Glomerular visceral epithelial cell (primary cell): ENCODE measurements at regions not wholly inside any gene's neighbourhood (a gene's known extent, or its start where the extent isn't known, plus 50 kb on each side); places are given as distances from the start of the nearest gene placed in this dataset.

Experiments used
- DNase-seq: peaks from one replicate; pipeline ENCODE4 v3.0.0-alpha.2; 2016; ENCODE audit errors: extremely low spot score

DNA sequence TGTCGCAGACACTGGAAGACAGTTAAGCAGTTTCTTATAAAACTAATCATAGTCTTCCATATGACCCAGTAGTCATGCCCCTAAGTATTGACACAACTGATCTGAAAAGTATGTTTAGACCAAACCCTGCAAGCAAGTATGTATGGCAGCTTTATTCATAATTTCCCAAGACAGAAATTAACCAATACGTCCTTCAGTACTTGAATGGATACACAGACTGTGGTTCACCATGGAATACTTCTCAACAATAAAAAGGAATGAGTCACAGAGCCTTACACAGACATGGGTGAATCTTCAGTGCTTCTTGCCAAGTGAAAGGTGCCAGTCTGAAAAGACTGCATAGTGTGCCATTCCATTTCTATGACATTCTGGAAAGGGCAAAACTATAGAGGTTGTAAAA lies 50.2 kb upstream of the AKR1E2 start:
- DNase-seq: peak; percentile 62

DNA sequence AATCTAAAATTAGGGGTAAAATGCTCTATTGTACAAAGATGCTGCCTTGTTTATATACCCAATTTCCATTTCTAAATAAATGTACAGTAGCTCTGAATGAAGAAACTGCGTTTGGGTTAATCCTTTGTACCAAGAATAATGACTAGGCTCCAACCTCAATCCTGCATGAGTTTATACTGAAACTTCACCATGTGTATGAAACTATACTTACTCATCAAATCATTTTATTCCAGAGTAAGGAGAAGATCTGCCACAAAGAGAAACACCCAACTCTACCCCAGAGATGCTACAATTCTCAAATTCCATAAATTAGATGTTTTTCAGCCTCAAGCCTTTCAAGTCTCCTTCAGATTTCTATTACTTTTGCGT lies 53.8 kb upstream of the AKR1E2 start:
- DNase-seq: no peak

DNA sequence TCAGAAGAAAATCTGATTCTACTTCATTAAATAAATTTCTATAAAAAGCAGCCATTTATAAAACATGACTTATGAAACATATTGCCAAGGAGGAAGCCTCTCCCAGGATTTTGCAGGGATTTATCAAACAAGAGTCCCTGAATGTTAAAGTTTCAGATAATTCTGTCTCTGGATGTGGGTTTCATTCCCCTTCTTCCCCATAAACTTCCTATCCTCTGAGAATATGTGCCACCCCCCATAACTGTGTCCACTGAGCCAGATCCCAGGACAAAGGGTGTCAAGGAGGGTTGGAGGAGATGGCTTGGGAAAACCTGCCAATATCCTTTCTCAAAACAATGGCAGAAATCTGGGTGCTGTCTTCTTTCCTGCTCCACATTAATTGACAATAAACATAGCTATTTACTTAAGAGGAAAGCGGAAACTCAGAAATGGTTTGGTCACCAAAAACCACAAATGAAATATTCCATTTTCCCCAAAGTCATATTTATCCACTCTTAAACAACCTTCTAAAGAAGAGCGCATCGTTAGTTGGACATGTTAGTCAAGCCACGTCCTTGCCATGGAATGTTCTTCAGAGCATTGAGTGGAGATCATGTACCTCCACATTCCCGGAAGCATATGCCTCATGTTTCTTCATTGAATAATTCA lies 54.3 kb upstream of the AKR1E2 start:
- no peak for DNase-seq

DNA sequence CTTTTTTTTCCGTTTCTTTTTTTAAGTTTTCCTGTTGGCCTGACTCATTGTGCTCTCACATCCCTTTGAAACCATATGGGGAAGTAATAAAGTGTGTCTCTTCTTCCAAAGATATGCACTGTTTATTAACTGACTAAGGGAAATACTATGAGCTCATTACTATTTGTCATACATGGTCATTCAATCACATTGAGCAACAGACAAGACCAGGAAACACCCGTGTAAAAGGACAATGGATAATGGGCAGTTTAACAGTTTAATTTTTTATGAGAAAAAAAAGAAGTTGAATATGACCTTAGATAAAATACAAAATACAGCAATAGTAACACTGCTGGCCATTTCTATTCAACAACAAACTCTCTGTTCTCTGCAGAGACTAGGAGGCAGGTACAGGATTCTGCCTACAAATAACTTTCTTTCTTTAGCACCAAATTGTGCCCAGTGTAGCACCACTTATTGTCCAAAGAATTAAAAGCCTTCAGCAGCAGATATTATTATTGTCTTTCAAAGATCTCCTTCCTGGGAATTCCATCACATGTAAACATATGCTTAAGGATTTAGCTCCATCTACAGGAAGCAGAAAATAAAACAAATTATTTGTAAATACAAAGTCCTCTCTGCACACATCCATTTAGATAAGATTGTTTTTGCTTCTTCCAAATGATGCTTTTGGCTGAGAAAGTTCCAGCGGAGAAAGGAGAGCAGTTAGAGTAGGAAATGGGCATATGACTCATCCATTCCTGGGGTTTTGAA lies 55.0 kb upstream of the AKR1E2 start:
- DNase-seq: peak; percentile 83

DNA sequence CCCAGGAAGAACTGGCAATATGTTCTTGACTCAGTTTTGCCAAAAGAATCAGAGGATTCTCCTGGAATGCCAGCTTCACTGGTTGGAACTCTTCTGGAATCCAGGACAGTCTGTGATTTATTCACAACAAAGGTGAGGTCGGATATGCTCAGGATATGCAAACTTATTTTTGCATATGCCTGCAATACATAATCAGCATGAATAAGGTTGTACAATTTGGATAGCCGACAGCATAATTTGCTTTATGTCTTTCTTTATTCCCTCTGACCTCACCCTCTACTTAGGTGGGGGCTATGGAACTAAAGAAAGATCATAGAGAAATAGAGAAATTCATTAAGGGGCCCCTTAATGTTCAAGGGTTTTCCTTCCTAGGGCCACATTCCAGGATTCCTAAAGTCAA lies 57.6 kb upstream of the AKR1E2 start:
- DNase-seq: no peak

GRCh38 chr10:4767033-4767814 lies 58.8 kb upstream of the AKR1E2 start:
- peak; percentile 41 for DNase-seq

DNA sequence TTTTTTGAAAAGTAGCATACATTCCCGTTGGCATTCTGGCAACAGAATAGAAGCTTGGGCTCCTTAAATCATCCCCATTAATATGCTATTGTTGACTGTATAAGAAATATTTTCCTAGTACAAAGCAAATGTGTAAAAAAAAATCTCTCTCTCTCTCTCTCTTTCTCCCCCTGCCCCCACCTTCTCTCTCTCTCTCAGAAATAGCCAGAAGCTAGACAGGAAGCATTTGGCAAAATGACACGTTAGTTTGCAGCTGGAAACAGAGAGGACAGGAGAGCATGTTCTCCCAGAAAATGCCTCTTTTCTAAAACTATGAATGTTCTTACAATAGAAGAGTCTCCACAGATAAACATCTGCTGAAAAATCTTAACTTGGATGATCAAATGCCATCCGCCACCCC lies 59.6 kb upstream of the AKR1E2 start:
- no peak for DNase-seq

DNA sequence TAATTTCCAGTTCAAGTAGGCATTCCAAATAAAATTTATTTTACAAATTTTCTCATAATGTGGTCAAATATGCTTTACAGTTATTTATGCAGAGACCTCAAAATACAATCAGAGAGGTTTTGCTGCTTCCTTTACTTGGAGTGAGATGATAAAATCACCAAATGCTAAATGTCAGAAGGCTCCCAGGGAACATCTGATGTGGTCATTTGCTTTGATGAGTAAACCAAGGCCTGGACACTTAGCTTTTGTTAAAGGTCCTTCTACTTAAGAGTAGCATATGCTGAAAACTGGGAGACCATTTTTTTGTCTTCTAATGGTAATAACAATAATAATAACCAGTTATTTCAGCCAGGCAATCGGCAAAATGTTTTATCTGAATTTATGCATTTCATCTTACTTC lies 60.6 kb upstream of the AKR1E2 start:
- DNase-seq: no peak

DNA sequence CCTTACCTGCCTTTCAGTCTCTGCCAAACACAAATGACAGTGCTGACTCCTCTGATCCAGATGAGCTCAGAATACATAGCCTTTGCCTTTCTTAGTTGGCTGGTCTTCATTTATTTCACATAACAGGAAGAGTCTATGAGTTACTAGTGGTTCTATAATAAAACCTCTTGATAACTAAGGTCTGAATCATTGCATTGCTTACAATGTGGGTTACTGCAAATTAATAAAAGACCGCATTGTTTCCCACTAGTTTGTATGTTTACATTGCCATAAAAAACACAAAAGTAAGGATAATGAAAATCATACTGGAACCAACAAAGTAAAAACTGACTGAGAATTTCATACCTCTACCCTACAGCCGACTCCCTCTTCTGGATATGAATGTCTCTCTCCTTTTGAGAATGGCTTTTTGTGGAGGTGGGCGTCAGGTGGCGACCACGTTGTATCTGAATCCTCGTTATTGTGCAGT lies 62.0 kb upstream of the AKR1E2 start:
- peak; percentile 21 for DNase-seq

- no peak for DNase-seq
These were observed 62.5 kb upstream of the AKR1E2 start for GRCh38 chr10:4763513-4763912.

DNA sequence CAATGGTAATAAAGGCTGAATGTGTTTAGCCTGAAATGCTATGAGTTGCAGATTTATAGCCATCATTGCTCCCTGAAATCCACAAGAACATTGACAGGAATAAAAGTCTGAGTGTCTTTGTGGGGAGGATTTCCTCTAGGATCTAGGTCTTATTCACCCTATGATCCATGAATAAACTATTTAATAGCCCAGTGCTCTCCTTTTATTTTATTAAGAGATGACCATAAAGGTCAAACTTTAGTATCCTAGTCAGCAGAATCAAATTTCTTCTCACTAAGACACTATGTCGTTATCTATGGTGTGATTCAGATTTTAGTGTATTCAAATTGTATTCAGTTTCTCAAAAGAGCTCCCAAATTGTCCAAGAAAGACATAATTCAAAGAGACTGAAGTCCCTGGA lies 67.8 kb upstream of the AKR1E2 start:
- DNase-seq: no peak

- no peak for DNase-seq
These were observed 70.6 kb upstream of the AKR1E2 start for GRCh38 chr10:4755286-4755989.

DNA sequence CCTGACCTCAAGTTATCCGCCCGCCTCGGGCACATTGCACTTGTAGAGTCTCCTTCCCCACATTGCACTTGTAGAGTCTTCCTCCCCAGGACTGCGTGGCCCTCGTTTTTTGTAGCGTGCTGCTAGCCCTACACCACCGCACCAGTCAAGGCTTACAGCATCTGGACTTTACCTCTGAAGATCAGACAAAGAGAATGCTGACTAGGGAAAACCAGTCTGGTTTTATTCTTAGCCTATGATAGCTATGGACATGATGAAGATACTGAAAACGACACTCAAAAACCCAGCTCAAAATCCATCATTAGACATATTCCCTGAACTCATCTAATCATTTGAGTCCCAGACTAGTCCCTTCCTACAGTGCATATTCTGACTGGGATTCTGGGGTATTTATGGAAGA lies 71.9 kb upstream of the AKR1E2 start:
- DNase-seq: no peak

GRCh38 chr10:4751211-4751610 lies 74.8 kb upstream of the AKR1E2 start:
- no peak for DNase-seq

DNA sequence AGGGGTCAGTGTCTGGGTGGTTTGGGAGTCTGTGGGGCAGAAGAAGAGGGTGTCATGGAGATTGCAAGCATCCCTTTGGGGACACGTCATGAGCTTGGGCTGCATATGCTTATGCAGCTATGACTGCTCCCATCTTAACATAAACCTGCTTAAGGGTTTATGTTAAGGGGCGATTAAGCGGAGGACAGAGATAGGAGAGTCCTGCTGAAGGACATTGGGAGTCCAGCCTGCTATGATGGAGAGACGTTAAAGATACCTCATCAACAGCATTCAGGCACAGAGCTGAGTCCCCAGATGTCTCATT lies 76.8 kb upstream of the AKR1E2 start:
- no peak for DNase-seq

- DNase-seq: no peak
These were observed 77.3 kb upstream of the AKR1E2 start for GRCh38 chr10:4748491-4749270.

DNA sequence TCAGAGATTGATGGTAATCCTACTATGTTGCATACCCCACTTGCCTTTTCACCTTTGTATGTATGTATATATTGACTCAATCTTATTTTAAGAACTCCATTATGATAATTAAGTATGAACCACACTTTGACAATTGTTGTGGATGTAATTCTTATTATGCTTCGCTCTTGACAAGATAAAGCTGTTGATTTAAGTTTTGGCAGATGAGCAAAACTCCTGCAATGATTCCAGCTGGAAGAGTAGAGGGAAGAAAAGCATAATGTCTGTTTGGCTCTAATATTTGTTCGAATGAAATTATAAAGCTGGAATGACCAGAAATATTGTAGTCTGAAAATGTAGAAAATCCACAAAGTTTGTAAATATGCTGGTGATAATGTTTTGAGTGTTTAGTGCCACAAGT lies 83.8 kb upstream of the AKR1E2 start:
- DNase-seq: no peak

DNA sequence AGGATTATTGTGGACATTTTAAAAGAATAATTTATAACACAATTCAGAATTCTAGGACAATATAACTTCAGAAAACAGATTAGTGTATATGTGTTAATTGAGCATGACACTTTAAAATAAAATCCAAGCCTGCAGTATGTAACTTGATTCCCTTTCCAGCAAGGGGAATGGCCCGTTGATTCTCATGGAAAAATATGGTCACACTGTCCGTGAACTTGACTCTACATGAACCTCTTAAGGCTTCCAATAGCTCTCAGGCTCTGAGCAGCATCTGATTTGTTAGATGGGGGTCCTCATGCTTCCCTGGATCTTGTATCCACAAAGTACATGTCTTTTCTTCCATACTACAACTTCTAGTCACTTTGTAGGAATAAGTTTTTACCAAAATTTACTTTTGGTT lies 85.5 kb upstream of the AKR1E2 start:
- no peak for DNase-seq

- no peak for DNase-seq
These were observed 89.4 kb upstream of the AKR1E2 start for GRCh38 chr10:4736608-4737007.

- no peak for DNase-seq
These were observed 89.8 kb upstream of the AKR1E2 start for GRCh38 chr10:4736183-4736582.

DNA sequence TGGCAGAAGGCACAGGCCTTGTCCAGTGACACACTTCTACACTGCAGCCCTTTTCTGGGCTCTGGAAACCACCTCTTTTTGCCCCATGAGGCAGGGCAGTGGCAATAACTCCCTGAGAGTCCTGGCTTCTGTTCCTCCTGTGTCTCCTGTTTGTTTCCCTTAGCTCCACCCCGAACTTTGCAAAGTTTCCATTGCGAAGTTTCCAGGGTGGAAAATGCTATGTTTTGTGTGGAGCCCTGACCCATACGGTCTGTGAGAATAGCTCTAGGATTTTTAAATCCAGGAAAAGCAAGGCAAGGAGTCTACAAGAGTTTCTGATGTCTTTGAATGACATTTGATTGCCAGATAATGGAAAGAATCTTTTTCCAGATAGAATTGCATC lies 92.2 kb upstream of the AKR1E2 start:
- no peak for DNase-seq
